ENCODE measurements at regions not wholly inside any gene's neighbourhood (a gene's known extent, or its start where the extent isn't known, plus 50 kb on each side); places are given as distances from the start of the nearest gene placed in this dataset.
"Not testable (repeated sequence)": the region's sequence is repeated elsewhere in the genome, so short reads cannot be mapped to it uniquely, and the experiment has no call there.

- DNase-seq = no peak
Observed at GRCh38 chr1:229164836-229165735, 105.8 kb upstream of the RAB4A start.

- DNase-seq = no peak
Observed at GRCh38 chr1:229167318-229167717, 103.6 kb upstream of the RAB4A start.

GRCh38 chr1:229169399-229169798, 101.5 kb upstream of the RAB4A start:
- no peak for DNase-seq

DNA sequence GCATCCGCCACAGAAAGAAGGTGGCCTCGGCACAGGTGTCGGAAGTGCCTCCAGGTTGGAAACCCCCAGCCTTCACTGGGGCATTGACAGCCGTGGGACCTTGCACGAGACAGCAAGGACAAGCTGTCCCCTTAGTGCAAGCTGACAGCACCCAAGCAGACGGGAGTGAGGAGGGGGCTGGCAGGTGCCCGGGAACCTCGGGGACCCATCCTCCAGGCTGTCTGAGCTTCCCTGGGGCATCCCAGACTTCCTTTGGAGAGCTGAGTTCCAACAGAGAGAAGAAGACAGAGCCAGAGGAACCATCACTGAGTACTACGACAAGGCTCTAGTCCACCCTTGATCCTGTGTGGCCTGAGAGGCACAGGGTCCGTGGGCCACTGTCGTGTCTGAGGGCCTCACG, 100.6 kb upstream of the RAB4A start:
- DNase-seq = no peak

GRCh38 chr1:229170778-229171505, 100.0 kb upstream of the RAB4A start:
- no peak for DNase-seq

- DNase-seq = no peak
Observed at GRCh38 chr1:229171934-229172333, 99.0 kb upstream of the RAB4A start.

GRCh38 chr1:229173491-229174476, 97.1 kb upstream of the RAB4A start:
- DNase-seq = not testable (repeated sequence)

GRCh38 chr1:229175297-229175696, 95.6 kb upstream of the RAB4A start:
- not testable (repeated sequence) for DNase-seq

DNA sequence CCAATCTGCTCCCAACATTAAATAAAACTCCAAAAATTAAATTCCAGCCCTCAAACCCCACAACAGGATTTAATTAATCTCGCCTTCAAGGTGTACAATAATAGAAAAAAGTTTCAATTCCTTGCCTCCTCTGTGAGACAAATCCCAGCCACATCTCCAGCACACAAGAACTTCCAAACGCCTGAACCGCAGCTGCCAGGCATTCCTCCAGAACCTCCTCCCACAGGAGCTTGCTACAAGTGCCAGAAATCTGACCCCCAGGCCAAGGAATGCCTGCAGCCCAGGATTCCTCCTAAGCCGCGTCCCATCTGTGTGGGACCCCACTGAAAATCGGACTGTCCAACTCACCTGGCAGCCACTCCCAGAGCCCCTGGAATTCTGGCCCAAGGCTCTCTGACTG, 94.5 kb upstream of the RAB4A start:
- not testable (repeated sequence) for DNase-seq

DNA sequence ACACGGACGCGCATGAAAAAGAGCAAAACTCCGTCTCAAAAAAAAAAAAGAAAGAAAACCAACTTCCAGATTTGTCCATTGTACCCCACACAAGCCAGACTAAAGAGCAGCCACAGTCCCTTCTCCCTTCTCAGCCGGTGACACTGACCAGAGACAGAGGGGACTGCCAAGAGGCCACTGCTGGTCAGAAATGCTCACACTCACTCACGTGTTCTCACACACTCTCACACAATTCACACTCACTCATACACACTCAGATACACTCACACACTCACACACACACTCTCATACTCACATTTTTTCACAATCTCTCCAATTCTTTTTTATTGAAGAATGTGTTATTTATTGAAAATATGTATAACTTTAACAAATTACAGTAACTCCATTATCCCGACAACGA, 90.8 kb upstream of the RAB4A start:
- DNase-seq = no peak

- DNase-seq = no peak
Observed at GRCh38 chr1:229181419-229181818, 89.5 kb upstream of the RAB4A start.

GRCh38 chr1:229183588-229183987, 87.3 kb upstream of the RAB4A start:
- DNase-seq = no peak

DNA sequence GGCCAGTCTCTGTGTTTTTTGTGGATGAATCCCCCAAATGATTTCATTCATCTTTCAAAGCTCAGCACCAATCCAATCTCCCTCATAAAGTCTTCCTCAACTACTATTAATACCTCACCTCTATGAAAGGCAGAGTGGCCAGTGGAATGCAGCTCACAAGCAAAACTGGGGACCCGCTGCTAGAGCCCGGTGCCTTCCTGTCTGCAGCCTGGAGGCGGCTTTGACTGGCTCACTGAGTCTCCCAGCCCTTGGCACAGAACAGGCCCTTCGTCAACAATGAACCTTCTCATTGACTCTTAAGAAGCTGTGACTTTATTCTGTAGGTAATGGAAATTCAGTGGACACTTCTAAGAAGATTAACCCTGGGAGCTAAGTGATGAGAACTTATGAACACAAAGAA, 86.8 kb upstream of the RAB4A start:
- no peak for DNase-seq

DNA sequence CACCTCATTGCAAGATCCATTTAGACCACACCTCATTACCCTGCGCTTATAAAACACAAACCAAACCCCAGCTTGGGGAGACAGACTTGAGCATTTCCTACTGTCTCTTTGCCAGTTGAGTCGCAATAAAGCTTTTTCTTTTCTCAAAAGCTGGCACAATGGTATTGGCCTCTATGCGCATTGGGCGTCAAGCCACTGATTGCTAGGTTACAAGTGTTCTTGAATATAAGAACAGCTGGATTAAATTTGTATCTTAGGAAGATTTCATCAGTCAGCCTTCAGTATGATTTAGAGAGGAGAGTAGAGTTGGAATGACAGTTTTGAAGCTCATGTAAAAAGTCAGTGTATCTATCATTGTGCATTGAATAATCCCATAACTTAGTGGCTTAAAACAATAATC, 84.9 kb upstream of the RAB4A start:
- no peak for DNase-seq

GRCh38 chr1:229186373-229187056, 84.4 kb upstream of the RAB4A start:
- DNase-seq = no peak

DNA sequence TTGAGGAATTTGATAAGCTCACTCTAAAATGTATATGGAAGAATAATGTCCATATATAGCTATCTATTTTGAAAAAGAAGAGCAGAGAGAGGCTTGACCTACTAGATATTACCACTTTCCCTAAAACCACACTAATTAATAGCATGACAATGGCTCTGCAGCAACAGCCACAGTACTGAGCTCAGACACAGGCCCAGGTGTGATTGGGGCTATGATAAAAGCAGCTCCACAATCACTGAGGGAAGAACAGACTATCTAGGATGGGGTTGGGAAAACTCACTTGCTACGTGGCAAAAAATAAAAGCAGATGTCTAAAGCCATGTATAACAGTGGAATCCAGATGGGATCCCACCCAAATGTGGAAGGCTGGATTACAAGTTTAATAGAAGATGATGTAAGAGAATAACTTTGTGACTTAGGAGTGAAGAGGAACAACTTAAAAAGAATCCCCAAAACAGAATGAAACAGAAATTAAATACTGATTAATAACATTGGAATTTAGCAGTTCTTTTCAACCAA, 80.8 kb upstream of the RAB4A start:
- DNase-seq = no peak

- DNase-seq = no peak
Observed at GRCh38 chr1:229191066-229191674, 79.7 kb upstream of the RAB4A start.

DNA sequence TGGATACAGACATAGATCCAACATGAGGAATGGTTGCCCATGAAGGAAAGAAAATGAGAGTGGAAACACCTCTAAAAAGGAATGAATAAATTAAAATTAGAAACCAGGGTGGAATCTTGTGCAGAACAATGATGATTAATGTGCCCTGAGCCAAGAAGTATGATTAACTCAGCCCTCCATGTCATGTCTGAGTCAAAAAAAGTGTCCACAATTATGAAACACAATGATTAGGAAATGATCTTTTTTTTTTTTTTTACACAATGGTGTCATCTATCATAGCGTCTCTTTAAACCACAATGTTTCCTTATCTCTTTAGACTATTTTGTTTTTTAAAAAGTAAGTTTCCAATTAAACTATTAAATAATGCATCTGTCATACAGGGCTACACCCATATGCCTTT, 78.9 kb upstream of the RAB4A start:
- DNase-seq = no peak

- no peak for DNase-seq
Observed at GRCh38 chr1:229192853-229193252, 78.1 kb upstream of the RAB4A start.

DNA sequence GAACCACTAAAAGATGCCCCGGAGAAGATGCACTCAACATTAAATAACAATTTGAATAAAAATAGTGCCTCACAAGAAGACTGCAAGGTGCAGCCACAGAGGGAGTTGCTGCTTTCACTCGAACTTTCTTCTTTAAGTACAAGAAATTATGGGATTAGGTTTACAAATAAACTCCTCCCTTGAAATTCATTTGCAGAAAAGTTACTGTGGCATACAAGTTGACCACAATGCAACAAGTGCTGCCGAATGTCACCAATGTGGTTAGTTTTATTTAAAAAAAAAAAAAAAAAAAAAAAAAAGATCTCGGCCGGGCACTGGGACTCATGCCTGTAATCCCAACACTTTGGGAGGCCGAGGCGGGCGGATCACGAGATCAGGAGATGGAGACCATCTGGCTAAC, 76.8 kb upstream of the RAB4A start:
- no peak for DNase-seq

GRCh38 chr1:229195246-229195645, 75.7 kb upstream of the RAB4A start:
- no peak for DNase-seq
